ENCODE measurements at regions not wholly inside any gene's neighbourhood (a gene's known extent, or its start where the extent isn't known, plus 50 kb on each side); places are given as distances from the start of the nearest gene placed in this dataset.

- DNase-seq (ENCODE audit: low spot score), result no peak
- TF ChIP-seq CTCF (IDR thresholded peaks at IDR 0.05), result no peak
- H3K27me3 ChIP-seq, result no peaks in the 10 kb centered on the region
- no peaks in the 10 kb centered on the region for H3K4me1 ChIP-seq
- H3K27ac ChIP-seq, result no peak overlapping the region
- H3K4me3 ChIP-seq, result no peak overlapping the region
- no peaks in the 10 kb centered on the region for H3K9me3 ChIP-seq
- H3K36me3 ChIP-seq, result no peaks in the 10 kb centered on the region
These were observed 659.8 kb upstream of the DIPK2B start for GRCh38 chrX:45860450-45860849.

DNA sequence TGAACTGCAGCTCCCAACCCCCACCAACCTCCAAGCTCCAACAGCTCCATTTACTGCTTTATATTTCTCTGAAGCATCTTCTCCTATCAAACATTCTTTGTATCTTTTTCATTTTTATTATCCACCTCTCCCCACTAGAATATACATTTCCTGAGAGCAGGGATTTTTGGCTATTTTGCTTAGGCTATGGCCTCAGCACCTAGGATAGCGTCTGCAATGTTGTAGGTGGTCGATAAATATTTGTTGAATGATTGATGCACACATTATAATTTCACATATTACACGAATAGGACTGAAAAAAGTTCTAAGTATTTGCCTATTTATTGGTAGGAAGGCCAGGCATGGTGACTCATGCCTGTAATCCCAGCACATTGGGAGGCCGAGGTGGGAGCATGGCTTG is 658.7 kb upstream of the DIPK2B start:
- Histone ChIP-seq H3K4me3 (no peak overlapping the region), H3K9me3 (no peaks in the 10 kb centered on the region), H3K27ac (no peak overlapping the region), H3K36me3 (no peaks in the 10 kb centered on the region), H3K27me3 (no peaks in the 10 kb centered on the region), H3K4me1 (no peaks in the 10 kb centered on the region)
- DNase-seq (ENCODE audit: low spot score), result no peak
- no peak for TF ChIP-seq CTCF (IDR thresholded peaks at IDR 0.05)

GRCh38 chrX:45852884-45853283 is 652.2 kb upstream of the DIPK2B start:
- H3K27ac ChIP-seq, result no peak overlapping the region
- no peak for DNase-seq (ENCODE audit: low spot score)
- peaks cover 3 to 4% of the 10 kb centered on the region in 2 donors for H3K27me3 ChIP-seq
- H3K4me3 ChIP-seq, result no peak overlapping the region
- peaks cover 0 to 5% of the 10 kb centered on the region in 2 donors for H3K4me1 ChIP-seq
- no peaks in the 10 kb centered on the region for H3K36me3 ChIP-seq
- no peaks in the 10 kb centered on the region for H3K9me3 ChIP-seq
- TF ChIP-seq CTCF (IDR thresholded peaks at IDR 0.05), result no peak

DNA sequence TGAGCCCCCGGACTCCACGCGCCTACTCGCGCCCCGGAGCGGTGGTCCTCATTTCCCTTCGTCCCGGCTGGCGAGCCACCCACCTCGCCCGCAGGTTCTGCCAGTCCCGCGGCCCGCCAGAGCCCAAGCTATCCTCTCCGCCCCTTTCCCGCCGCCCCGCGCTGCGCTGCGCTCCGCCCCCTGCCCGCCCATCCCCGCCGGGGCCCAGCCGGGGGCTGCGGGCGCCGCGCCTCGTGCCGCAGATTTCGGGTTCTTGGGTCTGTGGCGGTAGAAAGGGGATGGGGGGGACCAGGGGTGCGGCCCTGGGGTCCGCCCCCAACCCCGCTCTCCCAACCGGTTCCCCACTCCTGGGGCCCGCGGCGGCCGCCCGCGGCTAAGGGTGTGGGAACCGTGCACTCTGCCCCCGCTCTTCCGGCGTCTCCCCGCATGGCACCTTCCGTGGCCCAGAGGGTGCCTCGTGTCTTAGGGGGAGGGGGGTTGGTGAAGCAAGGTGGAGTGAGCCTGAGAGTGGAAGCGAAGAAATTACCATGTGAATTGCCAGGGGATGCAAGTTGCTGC is 650.8 kb upstream of the DIPK2B start:
- peaks cover 3 to 4% of the 10 kb centered on the region in 2 donors for H3K27me3 ChIP-seq
- peak overlapping the region; percentile 26 to 51 for H3K4me3 ChIP-seq
- no peaks in the 10 kb centered on the region for H3K9me3 ChIP-seq
- no peak for TF ChIP-seq CTCF (IDR thresholded peaks at IDR 0.05)
- no peaks in the 10 kb centered on the region for H3K36me3 ChIP-seq
- peaks cover 0 to 5% of the 10 kb centered on the region in 2 donors for H3K4me1 ChIP-seq
- no peak for DNase-seq (ENCODE audit: low spot score)
- H3K27ac ChIP-seq, result no peak overlapping the region

- Histone ChIP-seq H3K27ac (no peak overlapping the region), H3K36me3 (no peaks in the 10 kb centered on the region), H3K9me3 (no peaks in the 10 kb centered on the region), H3K4me3 (peak overlapping the region; percentile 26 to 51), H3K27me3 (peaks cover 3 to 4% of the 10 kb centered on the region in 2 donors), H3K4me1 (peaks cover 0 to 5% of the 10 kb centered on the region in 2 donors)
- DNase-seq (ENCODE audit: low spot score), result no peak
- TF ChIP-seq CTCF (IDR thresholded peaks at IDR 0.05), result no peak
These were observed 650.2 kb upstream of the DIPK2B start for GRCh38 chrX:45850775-45851433.

Measured in right atrium auricular region (tissue), 2 donors.